ENCODE measurements at regions not wholly inside any gene's neighbourhood (a gene's known extent, or its start where the extent isn't known, plus 50 kb on each side); places are given as distances from the start of the nearest gene placed in this dataset.

- TF ChIP-seq, protein P1, sequence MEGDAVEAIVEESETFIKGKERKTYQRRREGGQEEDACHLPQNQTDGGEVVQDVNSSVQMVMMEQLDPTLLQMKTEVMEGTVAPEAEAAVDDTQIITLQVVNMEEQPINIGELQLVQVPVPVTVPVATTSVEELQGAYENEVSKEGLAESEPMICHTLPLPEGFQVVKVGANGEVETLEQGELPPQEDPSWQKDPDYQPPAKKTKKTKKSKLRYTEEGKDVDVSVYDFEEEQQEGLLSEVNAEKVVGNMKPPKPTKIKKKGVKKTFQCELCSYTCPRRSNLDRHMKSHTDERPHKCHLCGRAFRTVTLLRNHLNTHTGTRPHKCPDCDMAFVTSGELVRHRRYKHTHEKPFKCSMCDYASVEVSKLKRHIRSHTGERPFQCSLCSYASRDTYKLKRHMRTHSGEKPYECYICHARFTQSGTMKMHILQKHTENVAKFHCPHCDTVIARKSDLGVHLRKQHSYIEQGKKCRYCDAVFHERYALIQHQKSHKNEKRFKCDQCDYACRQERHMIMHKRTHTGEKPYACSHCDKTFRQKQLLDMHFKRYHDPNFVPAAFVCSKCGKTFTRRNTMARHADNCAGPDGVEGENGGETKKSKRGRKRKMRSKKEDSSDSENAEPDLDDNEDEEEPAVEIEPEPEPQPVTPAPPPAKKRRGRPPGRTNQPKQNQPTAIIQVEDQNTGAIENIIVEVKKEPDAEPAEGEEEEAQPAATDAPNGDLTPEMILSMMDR (IDR thresholded peaks at IDR 0.05; ENCODE audit: low read depth, low read length) = no peak
- no peak overlapping the region for H3K4me3 ChIP-seq (replicated peaks in 1 of 2; ENCODE audit: low read depth in 2 of 2, low read length in 2 of 2)
These were observed 60.4 kb upstream of the POLG start for GRCh38 chr15:89395031-89395430.

DNA sequence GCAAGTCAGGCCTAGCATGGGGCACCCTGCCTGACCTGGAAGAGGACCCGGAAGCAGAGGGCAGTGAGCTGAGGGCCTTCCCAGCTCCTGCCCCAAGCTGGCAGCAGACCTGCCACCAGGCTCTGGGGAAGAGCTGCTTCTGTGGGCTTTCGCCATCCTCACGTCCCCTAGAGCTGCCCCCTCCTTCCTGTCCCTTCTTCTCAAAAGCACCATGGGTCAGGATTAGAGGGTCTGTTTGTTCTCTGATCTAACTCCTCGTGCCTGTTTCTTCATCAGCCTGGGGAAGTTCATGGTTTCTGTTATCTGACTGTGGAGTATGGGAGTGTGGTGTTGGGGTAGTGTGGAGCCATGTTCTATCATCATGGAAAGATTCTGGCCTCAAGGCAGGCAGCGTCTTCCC lies 58.4 kb upstream of the POLG start:
- no peak for DNase-seq (ENCODE audit: low read depth in 2 of 2)
- H3K4me3 ChIP-seq (replicated peaks in 1 of 2; ENCODE audit: low read depth in 2 of 2, low read length in 2 of 2) = no peak overlapping the region
- TF ChIP-seq, protein P1 (IDR thresholded peaks at IDR 0.05; ENCODE audit: low read depth, low read length) = no peak

More at GRCh38 chr15:89395031-89395430, 60.4 kb upstream of the POLG start:
- DNase-seq (ENCODE audit: low read depth in 2 of 2) = no peak

DNA sequence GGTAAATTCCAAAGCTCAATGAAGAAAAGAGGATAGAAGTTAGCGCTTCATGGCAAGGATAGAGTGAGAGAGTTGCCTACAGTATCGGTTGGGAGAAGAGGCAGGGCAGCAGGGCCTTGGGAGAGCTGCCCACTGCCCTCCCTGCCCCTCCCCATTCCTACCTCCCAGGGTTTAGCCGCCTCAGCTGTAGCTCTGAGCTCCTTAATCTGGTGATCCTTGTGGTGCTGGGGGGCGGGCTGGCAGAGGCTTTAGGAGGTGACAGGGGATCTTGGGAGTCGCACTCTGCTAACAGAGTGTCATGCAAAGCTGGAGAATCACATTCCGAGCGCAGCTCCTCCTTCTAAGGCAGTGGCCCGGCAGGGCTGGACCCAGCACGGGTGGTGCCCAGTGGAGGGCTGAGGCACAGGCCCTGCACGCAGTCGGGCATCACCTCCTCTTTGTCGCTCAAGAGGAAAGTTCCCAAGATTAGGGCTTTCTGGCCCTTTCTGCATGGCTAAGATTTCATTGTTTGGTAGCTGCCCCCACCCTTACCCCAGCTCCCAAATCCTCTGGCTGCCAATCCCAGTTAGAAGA lies 57.1 kb upstream of the POLG start:
- TF ChIP-seq, protein P1 (IDR thresholded peaks at IDR 0.05; ENCODE audit: low read depth, low read length) = no peak
- no peak overlapping the region for H3K4me3 ChIP-seq (replicated peaks in 1 of 2; ENCODE audit: low read depth in 2 of 2, low read length in 2 of 2)
- DNase-seq (ENCODE audit: low read depth in 2 of 2) = no peak

- no peak for DNase-seq (ENCODE audit: low read depth in 2 of 2)
- TF ChIP-seq, protein P1 (IDR thresholded peaks at IDR 0.05; ENCODE audit: low read depth, low read length) = no peak
- H3K4me3 ChIP-seq (replicated peaks in 1 of 2; ENCODE audit: low read depth in 2 of 2, low read length in 2 of 2) = no peak overlapping the region
These were observed 55.4 kb upstream of the POLG start for GRCh38 chr15:89389841-89390603.

DNA sequence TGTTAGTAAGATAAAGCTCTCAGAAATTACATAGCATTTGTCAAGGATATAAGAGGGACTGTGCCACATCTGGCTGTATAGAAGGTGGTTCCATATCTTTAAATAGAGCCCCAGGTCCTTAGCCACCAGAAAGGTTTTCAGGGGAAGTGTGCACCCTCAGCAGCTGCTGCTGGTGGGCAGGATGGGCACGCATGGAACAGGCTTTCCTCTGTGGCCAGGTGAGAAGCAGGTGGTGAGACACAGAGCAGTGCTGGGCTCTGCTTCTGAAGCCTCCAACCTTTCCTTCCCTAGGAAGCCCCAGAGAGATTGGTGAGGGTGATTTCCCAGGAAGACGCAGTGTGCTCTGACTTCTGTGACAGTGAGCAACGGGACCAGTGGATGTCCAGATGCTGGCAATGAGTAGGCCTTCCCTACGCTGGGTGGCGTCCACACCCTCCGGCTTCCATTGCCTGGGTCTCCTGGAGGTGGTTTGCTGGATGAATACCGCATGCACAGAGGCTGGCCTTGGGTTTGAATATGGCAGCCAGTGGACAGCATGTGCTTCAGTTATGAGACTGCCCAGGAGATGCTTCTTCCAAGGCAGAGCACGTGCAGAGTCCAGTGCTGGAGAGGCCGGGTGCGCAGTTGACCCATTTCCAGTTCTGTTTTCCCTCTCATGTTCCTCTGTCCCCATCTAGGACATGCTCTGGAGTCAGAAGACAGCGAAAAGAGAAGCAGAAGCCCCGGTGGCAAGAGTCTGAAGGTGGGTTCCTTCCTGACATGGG lies 52.7 kb upstream of the POLG start:
- DNase-seq (ENCODE audit: low read depth in 2 of 2) = no peak
- H3K4me3 ChIP-seq (replicated peaks in 1 of 2; ENCODE audit: low read depth in 2 of 2, low read length in 2 of 2) = no peak overlapping the region
- TF ChIP-seq, protein P1 (IDR thresholded peaks at IDR 0.05; ENCODE audit: low read depth, low read length) = no peak

DNA sequence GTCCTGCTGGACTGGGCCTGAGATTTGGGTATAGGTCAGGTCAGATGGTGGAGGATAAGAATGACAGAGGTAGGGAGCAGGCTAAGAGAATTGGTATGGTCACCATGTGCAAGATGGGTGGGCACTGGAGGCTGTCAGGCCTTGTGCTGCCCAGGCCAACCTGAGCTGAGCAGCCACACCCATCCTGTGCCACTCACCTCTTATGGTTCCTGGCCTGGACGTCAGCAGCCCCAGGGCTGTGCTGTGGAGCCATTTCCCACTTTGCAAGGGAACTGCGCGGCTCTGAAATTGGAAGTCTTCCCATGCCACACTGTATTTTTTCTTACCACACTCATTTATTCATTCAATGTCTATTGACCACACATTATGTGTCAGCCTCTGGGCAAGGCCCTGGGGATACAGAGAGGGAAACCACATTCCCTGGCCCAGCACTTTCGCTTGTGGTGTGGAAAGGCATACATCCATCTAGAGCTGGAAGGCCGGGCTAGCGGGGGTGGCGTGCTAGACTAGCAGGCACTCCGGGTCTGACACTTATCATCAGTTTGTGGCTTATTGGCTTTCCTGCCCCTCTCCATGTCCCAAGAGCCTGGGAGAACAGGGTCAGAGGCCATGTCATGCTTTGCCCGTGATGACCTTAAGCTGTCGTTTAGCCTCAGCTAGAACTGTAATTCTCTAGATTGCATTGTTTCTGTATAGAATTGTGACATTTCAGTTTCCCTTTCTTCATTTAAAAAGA lies 51.1 kb upstream of the POLG start:
- TF ChIP-seq, protein P1 (IDR thresholded peaks at IDR 0.05; ENCODE audit: low read depth, low read length) = no peak
- no peak overlapping the region for H3K4me3 ChIP-seq (replicated peaks in 1 of 2; ENCODE audit: low read depth in 2 of 2, low read length in 2 of 2)
- DNase-seq (ENCODE audit: low read depth in 2 of 2) = peak in 1 of 2 donors; percentile 35
